Stomach (tissue), 4 donors: ENCODE measurements at regions not wholly inside any gene's neighbourhood (a gene's known extent, or its start where the extent isn't known, plus 50 kb on each side); places are given as distances from the start of the nearest gene placed in this dataset.

Source experiments
- EP300 ChIP-seq: sonication (generic); formaldehyde crosslinking; IDR thresholded peaks from one replicate; pipeline ENCODE4 v1.6.1; 2017; ENCODE audit warnings: antibody characterized with exemption
- POLR2A ChIP-seq, 4 donors: fragments of 450-650 bp; IDR thresholded peaks; one replicate each; pipeline ENCODE4 v1.6.1; 2016; ENCODE audit warnings: antibody characterized with exemption in 4 of 4, control low read depth in 2 of 4, mild to moderate bottlenecking in 1 of 4, moderate library complexity in 1 of 4
- POLR2AphosphoS5 ChIP-seq, 3 donors: sonication (generic); formaldehyde crosslinking; IDR thresholded peaks; one replicate each; pipeline ENCODE4 v1.6.1; 2016; ENCODE audit warnings: antibody characterized with exemption in 3 of 3
- TF ChIP-seq, protein P1 (sequence below), 7 experiments: fragments of 450-650 bp in 4 of 7; fragments of 200-600 bp in 3 of 7; sonication (generic) in 3 of 7; IDR thresholded peaks; one replicate each; pipeline ENCODE4 v1.5.1; 2016 to 2019; ENCODE audit warnings: antibody characterized with exemption in 7 of 7, control low read depth in 2 of 7, mild to moderate bottlenecking in 1 of 7

DNA sequence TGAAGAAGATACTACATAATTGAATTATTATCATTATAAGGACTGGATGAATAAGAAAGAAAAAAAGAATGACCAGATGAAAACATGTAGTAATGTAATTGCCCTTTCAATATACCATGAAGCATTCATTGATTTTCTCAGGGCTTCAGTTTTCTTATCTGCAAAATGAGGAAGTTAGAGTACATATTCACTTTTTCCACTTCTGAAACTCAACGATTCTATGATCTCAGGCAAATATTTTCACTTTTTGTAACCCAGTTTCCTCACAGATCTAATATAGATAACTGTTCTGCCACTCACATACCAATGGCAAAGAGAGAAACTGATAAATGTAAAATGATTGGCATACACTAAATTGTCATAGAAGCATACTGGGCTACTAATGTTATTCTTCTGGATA is 856.6 kb upstream of the KLHL1 start:
- TF ChIP-seq, protein P1, sequence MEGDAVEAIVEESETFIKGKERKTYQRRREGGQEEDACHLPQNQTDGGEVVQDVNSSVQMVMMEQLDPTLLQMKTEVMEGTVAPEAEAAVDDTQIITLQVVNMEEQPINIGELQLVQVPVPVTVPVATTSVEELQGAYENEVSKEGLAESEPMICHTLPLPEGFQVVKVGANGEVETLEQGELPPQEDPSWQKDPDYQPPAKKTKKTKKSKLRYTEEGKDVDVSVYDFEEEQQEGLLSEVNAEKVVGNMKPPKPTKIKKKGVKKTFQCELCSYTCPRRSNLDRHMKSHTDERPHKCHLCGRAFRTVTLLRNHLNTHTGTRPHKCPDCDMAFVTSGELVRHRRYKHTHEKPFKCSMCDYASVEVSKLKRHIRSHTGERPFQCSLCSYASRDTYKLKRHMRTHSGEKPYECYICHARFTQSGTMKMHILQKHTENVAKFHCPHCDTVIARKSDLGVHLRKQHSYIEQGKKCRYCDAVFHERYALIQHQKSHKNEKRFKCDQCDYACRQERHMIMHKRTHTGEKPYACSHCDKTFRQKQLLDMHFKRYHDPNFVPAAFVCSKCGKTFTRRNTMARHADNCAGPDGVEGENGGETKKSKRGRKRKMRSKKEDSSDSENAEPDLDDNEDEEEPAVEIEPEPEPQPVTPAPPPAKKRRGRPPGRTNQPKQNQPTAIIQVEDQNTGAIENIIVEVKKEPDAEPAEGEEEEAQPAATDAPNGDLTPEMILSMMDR (IDR thresholded peaks at IDR 0.05) = no peak
- TF ChIP-seq POLR2AphosphoS5 (IDR thresholded peaks at IDR 0.05) = no peak
- no peak for TF ChIP-seq POLR2A (IDR thresholded peaks at IDR 0.05)
- TF ChIP-seq EP300 = no peak
